Keratinocyte (primary cell): ENCODE measurements at regions not wholly inside any gene's neighbourhood (a gene's known extent, or its start where the extent isn't known, plus 50 kb on each side); places are given as distances from the start of the nearest gene placed in this dataset.

Experiments used
- DNase-seq: peaks from one replicate; pipeline ENCODE4 v3.0.0-alpha.2; 2011; ENCODE audit warnings: low read depth, missing footprints, low spot score
- FAIRE-seq: peaks from 2 replicates; lab custom pipeline; 2011; peaks lifted over from hg19 to GRCh38; lab: Jason Lieb, UNC
- H2AFZ ChIP-seq: 2 replicates; pipeline ENCODE4 v1.6.0; 2012; ENCODE audit warnings: low read length, control low read depth, inconsistent platforms; ENCODE audit not compliant: control insufficient read depth
- H3K27ac ChIP-seq: 2 replicates; pipeline ENCODE4 v1.5.1; 2011; ENCODE audit warnings: low read length; ENCODE audit not compliant: control insufficient read depth, insufficient read depth
- H3K27me3 ChIP-seq: 3 replicates; pipeline ENCODE4 v1.6.0; 2011; ENCODE audit warnings: low read length; ENCODE audit not compliant: control insufficient read depth, insufficient read depth; ENCODE audit errors: extremely low read depth
- H3K36me3 ChIP-seq, 2 experiments: 2 replicates in 1 of 2; 3 replicates in 1 of 2; pipeline ENCODE4 v1.5.1; 2011; ENCODE audit warnings: low read length in 2 of 2, mild to moderate bottlenecking in 1 of 2; ENCODE audit not compliant: control insufficient read depth in 2 of 2, insufficient read depth in 2 of 2; ENCODE audit errors: extremely low read depth in 1 of 2
- H3K4me1 ChIP-seq: 3 replicates; pipeline ENCODE4 v1.5.1; 2011; ENCODE audit warnings: low read length; ENCODE audit not compliant: control insufficient read depth, insufficient read depth; ENCODE audit errors: extremely low read depth
- H3K4me2 ChIP-seq: 3 replicates; pipeline ENCODE4 v1.6.0; 2011; ENCODE audit warnings: low read depth, low read length; ENCODE audit not compliant: control insufficient read depth, insufficient read depth; ENCODE audit errors: extremely low read depth
- H3K4me3 ChIP-seq, 3 experiments: fragments of 200-600 bp in 1 of 3; sonication (generic) in 1 of 3; 2 replicates in 2 of 3; 3 replicates in 1 of 3; pipeline ENCODE4 v1.5.1; 2011 to 2016; ENCODE audit warnings: low read length in 3 of 3, mild to moderate bottlenecking in 3 of 3, control low read depth in 2 of 3, inconsistent platforms in 1 of 3, low read depth in 1 of 3, mixed read lengths in 1 of 3, mixed run types in 1 of 3, moderate library complexity in 1 of 3; ENCODE audit not compliant: control insufficient read depth in 2 of 3, insufficient read depth in 2 of 3; ENCODE audit errors: extremely low read depth in 1 of 3
- H3K79me2 ChIP-seq: 2 replicates; pipeline ENCODE4 v1.6.0; 2012; ENCODE audit warnings: low read length; ENCODE audit not compliant: control insufficient read depth, insufficient read depth
- H3K9ac ChIP-seq: 3 replicates; pipeline ENCODE4 v1.6.0; 2011; ENCODE audit warnings: low read length; ENCODE audit not compliant: control insufficient read depth, insufficient read depth; ENCODE audit errors: extremely low read depth
- H3K9me1 ChIP-seq: 3 replicates; pipeline ENCODE4 v1.6.0; 2011; ENCODE audit warnings: low read length; ENCODE audit not compliant: control insufficient read depth, insufficient read depth; ENCODE audit errors: extremely low read depth
- H3K9me3 ChIP-seq: 2 replicates; pipeline ENCODE4 v1.5.1; 2012; ENCODE audit warnings: low read depth, low read length; ENCODE audit not compliant: control insufficient read depth
- H4K20me1 ChIP-seq: 3 replicates; pipeline ENCODE4 v1.6.0; 2011; ENCODE audit warnings: low read length; ENCODE audit not compliant: control insufficient read depth, insufficient read depth; ENCODE audit errors: extremely low read depth
- CTCF ChIP-seq, 3 experiments: IDR thresholded peaks in 1 of 3; conservative IDR thresholded peaks in 1 of 3; optimal IDR thresholded peaks in 1 of 3; 2 replicates in 2 of 3; 3 replicates in 1 of 3; pipeline versions ENCODE3 to v1.5.1; 2011; ENCODE audit warnings: low read length in 3 of 3, mild to moderate bottlenecking in 3 of 3, moderate library complexity in 2 of 3, control low read depth in 1 of 3, inconsistent platforms in 1 of 3; ENCODE audit not compliant: insufficient read depth in 2 of 3; ENCODE audit errors: extremely low read depth in 1 of 3
- EZH2 ChIP-seq: IDR thresholded peaks from one replicate; pipeline ENCODE4 v1.6.1; 2012; ENCODE audit warnings: inconsistent platforms, mild to moderate bottlenecking, low read length, moderate library complexity
- dilution Hi-C: fragments of 300-500 bp; cut with MboI; formaldehyde crosslinking; loops from one replicate; pipeline ENCODE4 v1.7.0; 2020; ENCODE audit warnings: low sequenced_read_pairs; ENCODE audit not compliant: extremely low pct_ligation_motif_present

- Histone ChIP-seq H3K4me1 (no peaks in the 10 kb centered on the region), H4K20me1 (no peaks in the 10 kb centered on the region), H2AFZ (no peak overlapping the region), H3K36me3 (no peaks in the 10 kb centered on the region), H3K9me1 (no peaks in the 10 kb centered on the region), H3K9me3 (no peaks in the 10 kb centered on the region), H3K4me3 (no peak overlapping the region), H3K9ac (no peak overlapping the region), H3K79me2 (no peaks in the 10 kb centered on the region), H3K27me3 (no peaks in the 10 kb centered on the region), H3K27ac (no peak overlapping the region), H3K4me2 (no peak overlapping the region)
- no peak for DNase-seq
- TF ChIP-seq CTCF (optimal IDR thresholded peaks at IDR 0.05 in 1 of 3, IDR thresholded peaks at IDR 0.05 in 1 of 3, conservative IDR thresholded peaks at IDR 0.05 in 1 of 3; ENCODE audit: extremely low read depth in 1 of 3, insufficient read depth in 2 of 3, low read length in 3 of 3) (no peak), EZH2 (no peak)
- FAIRE-seq = no peak
- dilution Hi-C loops = loop anchor here (25.0 kb wide), 1 partner anchor 552 kb away; no protein-coding TSS in a partner anchor
Measured at GRCh38 chr2:235113854-235114253, 162.0 kb downstream of the SH3BP4 start.

- H3K4me1 ChIP-seq = no peaks in the 10 kb centered on the region
Measured at GRCh38 chr2:235114286-235114685, 162.5 kb downstream of the SH3BP4 start.

More at GRCh38 chr2:235114286-235114685, 162.5 kb downstream of the SH3BP4 start:
- Histone ChIP-seq H3K27me3 (no peaks in the 10 kb centered on the region), H2AFZ (no peak overlapping the region), H3K4me3 (no peak overlapping the region), H4K20me1 (no peaks in the 10 kb centered on the region), H3K9me1 (no peaks in the 10 kb centered on the region), H3K79me2 (no peaks in the 10 kb centered on the region), H3K4me2 (no peak overlapping the region), H3K9me3 (no peaks in the 10 kb centered on the region), H3K27ac (no peak overlapping the region), H3K36me3 (no peaks in the 10 kb centered on the region), H3K9ac (no peak overlapping the region)
- FAIRE-seq (no peak), DNase-seq (no peak)
- TF ChIP-seq EZH2 (no peak), CTCF (optimal IDR thresholded peaks at IDR 0.05 in 1 of 3, IDR thresholded peaks at IDR 0.05 in 1 of 3, conservative IDR thresholded peaks at IDR 0.05 in 1 of 3; ENCODE audit: extremely low read depth in 1 of 3, insufficient read depth in 2 of 3, low read length in 3 of 3) (no peak)
- dilution Hi-C loops = loop anchor here (25.0 kb wide), 1 partner anchor 552 kb away; no protein-coding TSS in a partner anchor
